HG02623 (cell line): ENCODE measurements at regions not wholly inside any gene's neighbourhood (a gene's known extent, or its start where the extent isn't known, plus 50 kb on each side); places are given as distances from the start of the nearest gene placed in this dataset.

ENCODE experiments used
- ATAC-seq: cut with Tn5 transposase; IDR thresholded peaks from one replicate; pipeline ENCODE4 v1.9.1; 2021; ENCODE audit warnings: moderate library complexity; ENCODE audit not compliant: unreplicated experiment

- ATAC-seq, result no peak
Measured at GRCh38 chr3:167188592-167188991, 191.5 kb downstream of the ZBBX start.

DNA sequence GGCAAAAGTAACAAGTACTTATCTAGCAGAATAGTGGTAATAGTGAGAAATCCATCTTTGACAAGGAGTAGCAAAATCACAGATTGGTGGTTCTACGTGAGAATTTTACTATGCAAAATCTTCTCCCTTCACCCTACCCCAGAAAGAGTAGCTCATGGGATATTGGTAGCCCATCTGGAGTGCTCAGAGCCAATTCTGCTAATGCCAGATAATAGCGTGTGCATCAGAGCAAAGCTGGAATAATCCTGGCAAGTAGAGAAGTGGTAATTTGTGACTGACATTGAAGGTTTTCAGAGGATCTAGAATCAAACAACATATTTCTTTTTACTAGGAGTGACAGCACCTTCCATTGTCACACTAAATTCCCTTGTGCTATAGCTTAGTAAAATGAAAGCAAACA, 192.9 kb downstream of the ZBBX start:
- ATAC-seq, result no peak

DNA sequence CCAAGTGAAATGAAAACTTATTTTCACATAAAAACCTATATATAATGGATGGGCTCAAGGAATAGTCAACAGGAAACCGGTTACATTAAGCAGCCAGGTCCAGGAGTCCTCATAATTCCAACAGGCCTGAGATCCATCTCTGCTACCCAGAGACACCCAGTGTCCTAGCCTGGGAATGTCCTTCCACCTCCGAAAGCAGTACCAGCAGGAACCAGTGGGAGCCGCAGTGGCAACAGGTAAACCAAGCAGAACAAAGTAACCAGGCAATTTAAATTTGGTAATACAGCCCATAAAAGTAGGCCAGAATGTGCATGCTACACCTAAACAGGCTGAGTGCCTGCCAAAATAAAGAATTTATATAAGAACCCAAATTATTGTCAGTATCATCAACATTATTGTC, 195.6 kb downstream of the ZBBX start:
- no peak for ATAC-seq

DNA sequence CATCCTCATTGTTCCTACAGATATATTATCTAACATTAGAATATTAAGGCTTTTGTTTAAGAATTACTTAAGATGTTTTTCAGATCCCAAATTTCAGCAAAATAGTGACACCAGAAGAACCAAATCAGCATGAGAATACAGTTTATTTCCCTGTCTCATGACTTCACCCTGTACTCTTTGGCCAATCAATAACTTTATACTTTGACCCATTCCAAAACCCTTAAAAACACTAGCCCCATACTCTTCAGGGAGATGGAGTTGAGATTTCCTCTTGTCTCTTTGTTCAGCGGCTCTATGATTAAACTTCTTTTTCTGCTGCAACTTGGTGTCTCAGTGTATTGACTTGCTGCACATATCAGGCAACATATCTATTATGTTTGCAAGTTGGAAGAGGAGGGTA, 207.7 kb downstream of the ZBBX start:
- no peak for ATAC-seq

- no peak for ATAC-seq
Measured at GRCh38 chr3:167167491-167167890, 212.6 kb downstream of the ZBBX start.

DNA sequence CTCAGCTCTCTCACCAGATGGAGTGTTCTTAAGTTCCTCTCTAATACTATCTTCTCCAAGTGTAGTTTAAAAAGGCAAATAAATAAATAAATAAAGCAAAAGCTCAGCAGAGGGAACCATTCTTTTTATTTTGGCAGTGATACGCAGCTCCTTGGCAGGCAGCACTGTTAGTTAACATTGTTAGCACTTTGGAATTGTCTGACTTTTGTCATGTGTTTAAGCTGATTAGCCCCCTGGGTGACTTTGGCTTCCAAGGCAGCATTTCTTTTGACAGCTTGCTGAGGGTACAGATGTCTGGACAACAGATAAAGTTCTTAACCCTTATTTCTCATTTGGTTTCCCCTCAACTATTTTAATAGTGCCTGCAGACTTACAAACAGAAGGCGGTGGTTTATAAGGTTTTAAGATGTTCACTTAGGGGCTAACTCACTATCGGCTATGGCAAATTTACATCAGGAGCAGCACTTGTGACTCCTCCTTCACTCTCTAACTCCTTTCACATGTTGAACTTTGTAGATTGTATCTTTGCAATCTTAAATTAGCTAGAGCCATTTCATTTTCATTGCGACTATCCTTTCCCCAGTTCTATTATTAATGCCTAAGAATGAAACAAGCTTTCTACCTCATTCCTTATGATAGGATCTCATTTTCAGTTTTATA, 213.4 kb downstream of the ZBBX start:
- ATAC-seq, result no peak

- no peak for ATAC-seq
Measured at GRCh38 chr3:167166012-167166411, 214.1 kb downstream of the ZBBX start.

GRCh38 chr3:167163580-167163979, 216.5 kb downstream of the ZBBX start:
- no peak for ATAC-seq

- ATAC-seq, result no peak
Measured at GRCh38 chr3:167162083-167162482, 218.0 kb downstream of the ZBBX start.

DNA sequence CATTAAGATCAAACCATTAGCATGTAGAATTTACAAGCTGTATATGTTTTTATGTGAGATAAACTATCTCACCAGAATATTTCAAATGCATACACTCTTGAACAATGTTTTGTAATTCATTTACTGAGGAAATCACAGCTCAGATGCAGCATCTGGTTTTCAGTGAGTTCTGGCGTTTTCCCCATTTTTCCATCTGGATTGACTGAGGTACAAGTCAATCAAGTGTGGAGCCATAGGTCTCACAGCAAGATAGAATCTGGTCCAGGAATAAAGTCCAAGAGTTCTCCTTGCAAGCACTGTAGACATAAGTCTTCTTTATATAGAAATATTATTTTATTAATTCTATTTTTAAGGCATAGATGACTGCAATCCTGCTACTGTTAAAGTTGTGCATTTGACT, 219.3 kb downstream of the ZBBX start:
- ATAC-seq, result no peak

DNA sequence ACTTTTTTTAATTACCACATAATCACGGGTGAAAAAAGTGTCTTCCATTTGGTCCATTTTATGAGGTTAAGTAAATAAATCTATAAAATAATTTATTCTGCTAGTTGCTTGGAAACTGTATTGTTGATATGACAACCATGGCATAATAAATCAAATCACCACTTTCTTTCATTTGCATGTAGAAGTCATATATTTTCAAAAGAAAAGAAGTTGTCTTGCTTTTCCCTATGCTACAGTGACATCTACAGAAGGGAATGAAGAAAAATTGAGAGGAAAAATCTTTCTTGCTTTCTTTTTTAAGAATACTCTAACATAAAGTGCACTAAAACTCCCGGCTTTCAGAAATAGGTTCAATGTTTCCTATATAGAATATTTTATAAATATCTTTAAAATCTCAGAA, 228.5 kb downstream of the ZBBX start:
- ATAC-seq, result no peak

GRCh38 chr3:167148136-167148535, 232.0 kb downstream of the ZBBX start:
- ATAC-seq, result no peak

DNA sequence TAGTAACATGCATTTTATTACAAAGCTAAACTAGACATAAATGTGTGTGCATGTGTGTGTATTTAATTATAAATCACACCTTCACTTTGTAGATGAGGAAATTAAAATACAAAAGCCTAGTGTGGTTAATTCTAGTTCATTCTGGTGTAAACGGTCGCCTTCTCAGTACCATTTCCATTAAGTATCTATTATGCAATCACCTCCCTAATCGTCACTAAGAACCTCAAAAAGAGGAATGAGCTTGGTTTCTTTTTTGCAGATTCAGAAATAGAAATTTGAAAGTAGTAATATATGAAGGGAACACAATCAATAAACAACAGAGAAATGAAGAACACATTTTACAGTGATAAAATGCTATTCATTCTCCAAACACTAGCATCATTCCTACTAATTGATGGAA, 233.2 kb downstream of the ZBBX start:
- ATAC-seq, result no peak

GRCh38 chr3:167125612-167126407, 254.3 kb downstream of the ZBBX start:
- no peak for ATAC-seq

DNA sequence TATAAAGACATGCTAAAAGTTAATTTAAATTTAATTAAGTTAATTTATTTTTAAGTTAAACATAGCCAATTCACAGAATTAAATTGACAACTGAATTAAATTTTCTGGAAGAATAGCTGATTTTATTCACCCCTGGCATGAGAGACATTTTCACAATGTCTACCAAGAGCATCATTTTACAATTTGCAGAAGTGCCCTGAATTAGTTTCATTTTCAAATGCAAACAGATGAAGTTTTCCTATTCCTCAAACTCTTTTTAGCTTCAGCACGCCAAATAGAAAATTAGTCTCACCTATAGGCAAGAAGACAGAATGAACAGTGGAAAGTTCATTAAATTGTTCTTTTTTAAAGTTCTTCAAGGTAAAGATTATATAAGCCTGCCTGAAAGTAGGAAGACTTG, 259.3 kb downstream of the ZBBX start:
- ATAC-seq, result no peak

- ATAC-seq, result no peak
Measured at GRCh38 chr3:167116120-167116922, 263.8 kb downstream of the ZBBX start.

- no peak for ATAC-seq
Measured at GRCh38 chr3:167115331-167115934, 264.7 kb downstream of the ZBBX start.

DNA sequence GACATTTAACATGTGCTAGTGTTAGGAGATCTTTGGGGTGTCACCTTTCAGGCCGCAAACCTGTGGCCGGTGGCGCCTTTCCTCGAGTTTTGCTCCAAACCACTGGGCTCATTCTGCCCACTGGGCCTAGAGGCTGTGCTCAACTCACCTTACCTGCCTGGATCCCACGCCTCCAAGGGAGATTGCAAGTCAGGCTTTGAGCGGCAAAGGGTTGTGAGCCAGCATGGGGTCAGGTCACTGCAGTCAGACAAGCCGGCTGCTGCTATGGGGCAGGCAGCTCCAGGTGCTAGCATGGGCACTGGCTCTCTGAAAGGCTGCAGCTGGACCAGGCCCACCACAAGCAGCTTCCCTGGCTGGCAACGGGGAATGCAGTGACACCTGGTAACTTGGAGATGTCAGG, 265.5 kb downstream of the ZBBX start:
- ATAC-seq, result no peak

GRCh38 chr3:167113035-167113830, 266.9 kb downstream of the ZBBX start:
- ATAC-seq, result no peak

GRCh38 chr3:167110901-167111300, 269.2 kb downstream of the ZBBX start:
- ATAC-seq, result no peak

DNA sequence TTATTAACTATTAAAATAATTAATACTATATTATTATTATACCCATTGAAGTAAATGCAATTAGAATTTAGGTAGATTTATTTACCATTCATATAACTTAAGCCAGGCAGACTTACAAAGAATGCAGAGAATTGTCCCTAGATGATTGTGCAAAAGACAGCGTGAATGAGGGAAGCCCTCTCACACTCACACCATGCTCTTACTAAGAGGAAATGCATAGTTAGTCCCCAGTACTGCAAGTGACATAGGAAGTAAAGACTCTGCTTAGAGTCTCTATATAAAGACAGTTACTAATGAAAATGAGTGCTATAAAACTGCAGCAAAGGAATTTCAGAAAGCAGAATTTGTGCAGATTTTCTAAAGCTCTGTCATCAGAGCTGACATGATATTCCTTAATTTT, 270.4 kb downstream of the ZBBX start:
- ATAC-seq, result no peak
